VCaP (cell line): ENCODE measurements at regions not wholly inside any gene's neighbourhood (a gene's known extent, or its start where the extent isn't known, plus 50 kb on each side); places are given as distances from the start of the nearest gene placed in this dataset.

Experiments used
- H3K27ac ChIP-seq: fragments of 450-650 bp; 2 replicates; pipeline ENCODE4 v1.5.1; 2017
- CTCF ChIP-seq: fragments of 450-650 bp; conservative IDR thresholded peaks from 2 replicates; pipeline ENCODE4 v1.5.1; 2017; ENCODE audit warnings: mild to moderate bottlenecking, moderate library complexity

- no peak overlapping the region for H3K27ac ChIP-seq
- no peak for TF ChIP-seq CTCF
Measured at GRCh38 chr2:236393581-236393980, 129.4 kb upstream of the ASB18 start.

GRCh38 chr2:236394571-236394970 is 130.4 kb upstream of the ASB18 start:
- no peak overlapping the region for H3K27ac ChIP-seq
- no peak for TF ChIP-seq CTCF

- H3K27ac ChIP-seq, result no peak overlapping the region
- no peak for TF ChIP-seq CTCF
Measured at GRCh38 chr2:236395067-236395466, 130.9 kb upstream of the ASB18 start.

DNA sequence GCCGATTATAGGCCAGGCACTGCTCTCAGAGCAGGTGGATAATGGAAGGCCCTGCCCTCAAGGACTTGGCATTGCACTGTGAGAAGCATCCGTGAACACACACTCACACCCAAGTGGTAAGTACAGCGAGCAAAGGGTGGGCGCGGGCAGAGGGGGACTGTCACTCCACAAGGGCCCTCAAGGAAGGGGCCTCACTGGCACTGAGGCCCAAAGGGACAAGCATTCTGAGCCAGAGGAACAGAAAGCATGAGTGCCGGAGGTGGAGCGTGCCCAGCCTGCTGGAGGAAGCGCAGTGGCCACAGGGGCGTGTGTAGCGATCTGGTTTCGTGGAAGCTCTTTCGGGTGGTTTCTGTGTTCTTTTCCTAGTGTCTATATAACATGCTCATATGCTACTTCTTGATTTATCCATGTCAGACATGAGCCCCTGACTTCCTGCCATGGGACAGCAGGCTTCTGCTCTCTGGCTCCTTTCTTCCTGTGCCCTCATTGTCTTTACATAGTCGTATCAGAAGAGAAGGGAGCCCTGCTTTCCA is 132.7 kb upstream of the ASB18 start:
- H3K27ac ChIP-seq, result no peak overlapping the region
- no peak for TF ChIP-seq CTCF

GRCh38 chr2:236397681-236398080 is 133.5 kb upstream of the ASB18 start:
- TF ChIP-seq CTCF, result no peak
- no peak overlapping the region for H3K27ac ChIP-seq

DNA sequence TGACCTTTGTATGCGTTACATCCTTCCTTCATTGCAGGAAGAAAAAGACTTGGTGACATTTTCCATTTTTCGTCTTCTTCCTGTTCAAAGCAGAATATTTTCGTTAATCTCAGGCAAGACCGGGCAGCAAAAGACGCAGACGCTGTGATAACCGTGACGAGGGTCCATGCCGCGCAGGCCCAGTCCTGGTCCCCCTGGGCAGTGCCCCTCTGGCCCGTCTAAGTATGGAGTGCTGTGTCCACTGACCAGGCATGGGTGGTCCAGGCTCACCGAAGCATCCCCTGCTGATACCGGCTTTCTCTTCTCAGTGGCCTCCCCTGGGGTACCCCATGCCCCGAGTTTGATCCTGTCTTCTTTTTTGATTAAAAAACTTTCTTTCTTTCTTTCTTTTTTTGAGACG is 135.2 kb upstream of the ASB18 start:
- H3K27ac ChIP-seq, result no peak overlapping the region
- TF ChIP-seq CTCF, result no peak

- no peak overlapping the region for H3K27ac ChIP-seq
- TF ChIP-seq CTCF, result no peak
Measured at GRCh38 chr2:236400046-236400574, 135.9 kb upstream of the ASB18 start.
